ENCODE measurements at regions not wholly inside any gene's neighbourhood (a gene's known extent, or its start where the extent isn't known, plus 50 kb on each side); places are given as distances from the start of the nearest gene placed in this dataset.

- TF ChIP-seq CTCF (IDR thresholded peaks at IDR 0.05; ENCODE audit: control extremely low read depth, extremely low read depth, low read depth, missing control alignments): no peak
- CTCF ChIA-PET: interaction anchor here (1.5 to 1.7 kb wide), 2 partner anchors 36 to 79 kb away, joined by 3 read pairs; no protein-coding TSS in a partner anchor
- POLR2A ChIA-PET: no interaction called here
- no peak for DNase-seq (ENCODE audit: extremely low spot score)
These were observed 57.6 kb upstream of the GNG12 start for GRCh38 chr1:67890857-67891256.

GRCh38 chr1:67889953-67890567, 56.8 kb upstream of the GNG12 start:
- CTCF ChIA-PET: interaction anchor here (0.9 to 1.7 kb wide), 3 partner anchors 20 to 78 kb away, joined by 3 read pairs; no protein-coding TSS in a partner anchor
- POLR2A ChIA-PET: no interaction called here
- DNase-seq (ENCODE audit: extremely low spot score): no peak
- TF ChIP-seq CTCF (IDR thresholded peaks at IDR 0.05; ENCODE audit: control extremely low read depth, extremely low read depth, low read depth, missing control alignments): no peak

DNA sequence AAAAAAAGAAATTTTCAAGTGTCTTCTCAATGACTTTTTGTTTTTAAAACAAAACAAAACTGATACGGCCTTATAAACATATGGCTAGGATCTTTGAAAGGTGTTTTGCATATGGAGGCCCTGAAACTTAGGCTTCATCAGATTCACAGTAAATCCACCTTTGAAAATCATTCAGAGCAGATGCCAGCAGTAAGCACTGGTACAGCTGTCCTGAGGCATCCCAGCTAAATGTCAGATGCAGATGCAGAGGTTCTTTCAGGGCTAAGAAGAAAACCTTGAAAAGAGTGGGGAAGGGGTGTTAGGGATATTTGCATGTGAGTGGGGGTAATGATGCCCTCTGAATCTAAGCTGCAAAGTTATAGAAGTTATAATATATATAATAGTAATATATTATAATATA, 56.2 kb upstream of the GNG12 start:
- CTCF ChIA-PET: interaction anchor here (0.9 kb wide), 1 partner anchor 20 kb away, joined by 3 read pairs; no protein-coding TSS in a partner anchor
- no peak for DNase-seq (ENCODE audit: extremely low spot score)
- TF ChIP-seq CTCF (IDR thresholded peaks at IDR 0.05; ENCODE audit: control extremely low read depth, extremely low read depth, low read depth, missing control alignments): no peak

GRCh38 chr1:67888216-67889106, 55.2 kb upstream of the GNG12 start:
- no peak for DNase-seq (ENCODE audit: extremely low spot score)
- no peak for TF ChIP-seq CTCF (IDR thresholded peaks at IDR 0.05; ENCODE audit: control extremely low read depth, extremely low read depth, low read depth, missing control alignments)
- ChIA-PET CTCF (no interaction called here), POLR2A (no interaction called here)

More for the DNA sequence above, 56.2 kb upstream of the GNG12 start:
- POLR2A ChIA-PET: no interaction called here

DNA sequence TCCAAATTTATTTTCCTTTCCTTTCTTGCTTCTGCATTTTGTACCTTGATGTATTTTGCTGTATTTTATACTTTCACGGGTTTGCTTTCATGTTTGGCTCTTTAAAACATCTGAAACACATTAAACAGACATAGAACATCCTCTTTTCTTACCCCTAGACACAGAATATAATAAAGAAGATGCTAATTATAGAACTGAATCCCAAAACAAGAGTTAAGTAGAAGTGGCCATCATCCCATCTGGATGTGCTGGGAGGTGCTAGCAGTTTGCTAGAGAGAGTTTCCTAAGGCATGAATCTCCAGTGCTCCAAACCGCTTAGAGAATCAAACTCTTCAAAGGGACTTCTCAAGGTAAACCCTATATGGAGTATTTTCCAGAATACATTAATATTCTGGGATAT, 53.9 kb upstream of the GNG12 start:
- TF ChIP-seq CTCF (IDR thresholded peaks at IDR 0.05; ENCODE audit: control extremely low read depth, extremely low read depth, low read depth, missing control alignments): no peak
- CTCF ChIA-PET: interaction anchor here (1.0 kb wide), 1 partner anchor 121 kb away, joined by 3 read pairs; no protein-coding TSS in a partner anchor
- DNase-seq (ENCODE audit: extremely low spot score): no peak
- POLR2A ChIA-PET: no interaction called here

- CTCF ChIA-PET: interaction anchor here (1.4 kb wide), 1 partner anchor 11 kb away, joined by 5 read pairs; no protein-coding TSS in a partner anchor
- no peak for DNase-seq (ENCODE audit: extremely low spot score)
- POLR2A ChIA-PET: no interaction called here
- no peak for TF ChIP-seq CTCF (IDR thresholded peaks at IDR 0.05; ENCODE audit: control extremely low read depth, extremely low read depth, low read depth, missing control alignments)
These were observed 52.8 kb upstream of the GNG12 start for GRCh38 chr1:67886076-67886475.

Measured in GM10248 (cell line).